Suprapubic skin (tissue), 4 donors: ENCODE measurements at regions not wholly inside any gene's neighbourhood (a gene's known extent, or its start where the extent isn't known, plus 50 kb on each side); places are given as distances from the start of the nearest gene placed in this dataset.

Experiments used
- DNase-seq, 2 donors: peaks; one replicate each; pipeline ENCODE4 v3.0.0-alpha.2; 2019; ENCODE audit warnings: low spot score in 2 of 2
- H3K27ac ChIP-seq: fragments of 200-600 bp; sonication (generic); one replicate; pipeline ENCODE4 v1.5.1; 2019
- H3K27me3 ChIP-seq: fragments of 200-600 bp; sonication (generic); one replicate; pipeline ENCODE4 v1.5.1; 2019
- H3K36me3 ChIP-seq: fragments of 200-600 bp; sonication (generic); one replicate; pipeline ENCODE4 v1.5.1; 2019
- H3K4me1 ChIP-seq: fragments of 200-600 bp; sonication (generic); one replicate; pipeline ENCODE4 v1.5.1; 2019
- H3K4me3 ChIP-seq: fragments of 200-600 bp; sonication (generic); one replicate; pipeline ENCODE4 v1.5.1; 2019; ENCODE audit warnings: mild to moderate bottlenecking
- H3K9me3 ChIP-seq: fragments of 200-600 bp; sonication (generic); one replicate; pipeline ENCODE4 v1.5.1; 2019
- CTCF ChIP-seq, 2 donors: fragments of 200-600 bp in 1 of 2; fragments of 450-650 bp in 1 of 2; sonication (generic) in 1 of 2; IDR thresholded peaks; one replicate each; pipeline ENCODE4 v1.5.1; 2016 to 2019; ENCODE audit warnings: antibody characterized with exemption in 2 of 2, mild to moderate bottlenecking in 1 of 2, moderate library complexity in 1 of 2
- EP300 ChIP-seq: sonication (generic); formaldehyde crosslinking; IDR thresholded peaks from one replicate; pipeline ENCODE4 v1.6.1; 2017; ENCODE audit warnings: antibody characterized with exemption
- POLR2A ChIP-seq, 2 donors: fragments of 450-650 bp; IDR thresholded peaks; one replicate each; pipeline ENCODE4 v1.6.1; 2017; ENCODE audit warnings: antibody characterized with exemption in 2 of 2, mild to moderate bottlenecking in 2 of 2, moderate library complexity in 2 of 2
- POLR2AphosphoS5 ChIP-seq, 3 donors: sonication (generic); formaldehyde crosslinking; IDR thresholded peaks; one replicate each; pipeline ENCODE4 v1.6.1; 2017; ENCODE audit warnings: antibody characterized with exemption in 3 of 3
- WGBS: methylation state at CpG from one replicate; pipeline ENCODE4 v1.1.5; 2018; 5-methylcytosine and 5-hydroxymethylcytosine counted together

- TF ChIP-seq POLR2AphosphoS5 (IDR thresholded peaks at IDR 0.05), result no peak
- no peak for TF ChIP-seq EP300
- no peak for TF ChIP-seq POLR2A (IDR thresholded peaks at IDR 0.05)
- no peak for TF ChIP-seq CTCF (IDR thresholded peaks at IDR 0.05)
- WGBS, result 24% methylated on average over 7 of the region's 7 CpGs
- Histone ChIP-seq H3K4me1 (peaks cover 5% of the 10 kb centered on the region), H3K4me3 (no peak overlapping the region), H3K27me3 (peaks cover 53% of the 10 kb centered on the region), H3K27ac (no peak overlapping the region), H3K9me3 (no peaks in the 10 kb centered on the region), H3K36me3 (no peaks in the 10 kb centered on the region)
- no peak for DNase-seq
These were observed 172.8 kb downstream of the ACTL8 start for GRCh38 chr1:17927952-17928351.

- WGBS, result 80% methylated on average over 6 of the region's 6 CpGs
- peaks cover 44% of the 10 kb centered on the region for H3K27me3 ChIP-seq
- H3K27ac ChIP-seq, result no peak overlapping the region
These were observed 174.1 kb downstream of the ACTL8 start for GRCh38 chr1:17929224-17929623.

GRCh38 chr1:17930635-17931034, 175.5 kb downstream of the ACTL8 start:
- 54% methylated on average over 4 of the region's 4 CpGs for WGBS
- Histone ChIP-seq H3K27me3 (peaks cover 41% of the 10 kb centered on the region), H3K27ac (no peak overlapping the region), H3K36me3 (no peaks in the 10 kb centered on the region), H3K4me3 (no peak overlapping the region), H3K9me3 (no peaks in the 10 kb centered on the region), H3K4me1 (peaks cover 11% of the 10 kb centered on the region)
- TF ChIP-seq CTCF (IDR thresholded peaks at IDR 0.05) (no peak), POLR2A (IDR thresholded peaks at IDR 0.05) (no peak)
- DNase-seq, result no peak

More at GRCh38 chr1:17929224-17929623, 174.1 kb downstream of the ACTL8 start:
- Histone ChIP-seq H3K4me1 (peaks cover 8% of the 10 kb centered on the region), H3K36me3 (no peaks in the 10 kb centered on the region), H3K9me3 (no peaks in the 10 kb centered on the region), H3K4me3 (no peak overlapping the region)
- DNase-seq, result no peak
- TF ChIP-seq POLR2A (IDR thresholded peaks at IDR 0.05) (no peak), CTCF (IDR thresholded peaks at IDR 0.05) (no peak), EP300 (no peak), POLR2AphosphoS5 (IDR thresholded peaks at IDR 0.05) (no peak)

- 70% methylated on average over 4 of the region's 4 CpGs for WGBS
- H3K36me3 ChIP-seq, result no peaks in the 10 kb centered on the region
- peaks cover 11% of the 10 kb centered on the region for H3K4me1 ChIP-seq
- peaks cover 27% of the 10 kb centered on the region for H3K27me3 ChIP-seq
- H3K4me3 ChIP-seq, result no peak overlapping the region
- no peak for TF ChIP-seq POLR2AphosphoS5 (IDR thresholded peaks at IDR 0.05)
- no peak for TF ChIP-seq CTCF (IDR thresholded peaks at IDR 0.05)
- TF ChIP-seq EP300, result no peak
- TF ChIP-seq POLR2A (IDR thresholded peaks at IDR 0.05), result no peak
- H3K27ac ChIP-seq, result no peak overlapping the region
- no peaks in the 10 kb centered on the region for H3K9me3 ChIP-seq
- DNase-seq, result no peak
These were observed 175.4 kb upstream of the IGSF21 start for GRCh38 chr1:17932164-17932563.

- DNase-seq, result no peak
- Histone ChIP-seq H3K4me1 (peaks cover 6% of the 10 kb centered on the region), H3K27me3 (peaks cover 20% of the 10 kb centered on the region), H3K4me3 (no peak overlapping the region), H3K36me3 (no peaks in the 10 kb centered on the region), H3K27ac (no peak overlapping the region), H3K9me3 (no peaks in the 10 kb centered on the region)
- 57% methylated on average over 7 of the region's 7 CpGs for WGBS
- TF ChIP-seq POLR2A (IDR thresholded peaks at IDR 0.05), result no peak
- TF ChIP-seq POLR2AphosphoS5 (IDR thresholded peaks at IDR 0.05), result no peak
- no peak for TF ChIP-seq EP300
These were observed 174.1 kb upstream of the IGSF21 start for GRCh38 chr1:17933501-17933900.

GRCh38 chr1:17933971-17934370, 173.6 kb upstream of the IGSF21 start:
- Histone ChIP-seq H3K27me3 (peaks cover 20% of the 10 kb centered on the region), H3K27ac (no peak overlapping the region), H3K36me3 (no peaks in the 10 kb centered on the region), H3K4me3 (no peak overlapping the region), H3K9me3 (no peaks in the 10 kb centered on the region), H3K4me1 (peaks cover 6% of the 10 kb centered on the region)
- DNase-seq, result no peak
- no peak for TF ChIP-seq POLR2AphosphoS5 (IDR thresholded peaks at IDR 0.05)
- no peak for TF ChIP-seq POLR2A (IDR thresholded peaks at IDR 0.05)
- no peak for TF ChIP-seq EP300
- no peak for TF ChIP-seq CTCF (IDR thresholded peaks at IDR 0.05)
- 28% methylated on average over 5 of the region's 5 CpGs for WGBS
